ENCODE measurements at regions not wholly inside any gene's neighbourhood (a gene's known extent, or its start where the extent isn't known, plus 50 kb on each side); places are given as distances from the start of the nearest gene placed in this dataset.

DNA sequence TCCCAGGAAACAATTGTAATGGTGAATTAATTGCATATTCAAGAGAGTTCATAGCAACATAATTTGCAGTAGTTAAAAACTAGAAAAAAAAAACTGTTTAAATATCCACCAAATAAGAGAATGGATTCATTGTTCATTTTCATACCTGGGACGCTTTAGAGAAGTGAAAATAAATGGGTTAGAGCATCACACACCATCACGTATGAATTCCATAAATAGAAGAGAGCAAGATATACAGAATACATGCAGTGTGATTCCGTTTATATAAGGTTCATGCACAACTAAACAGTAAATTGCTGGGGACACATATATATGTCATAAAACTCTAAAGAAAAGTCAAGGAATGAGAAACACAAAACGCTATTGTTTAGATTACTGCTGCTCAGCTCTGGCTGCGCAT is 577.0 kb upstream of the KCNMB2 start:
- no peak overlapping the region for H3K23ac ChIP-seq (ENCODE audit: low read length)
- H3K9me3 ChIP-seq (ENCODE audit: insufficient read depth, low read depth, low read length): no peaks in the 10 kb centered on the region
- H3K4me1 ChIP-seq (ENCODE audit: control insufficient read depth in 1 of 2, insufficient read depth in 2 of 2, low read length in 2 of 2): peaks cover 0 to 3% of the 10 kb centered on the region in 2 experiments
- H3K14ac ChIP-seq (ENCODE audit: low read length): no peak overlapping the region
- H2AFZ ChIP-seq (ENCODE audit: insufficient read depth, low read length, poor library complexity): no peak overlapping the region
- H2BK5ac ChIP-seq (ENCODE audit: low read depth, low read length, poor library complexity): no peak overlapping the region
- no peak overlapping the region for H3K4ac ChIP-seq (ENCODE audit: low read depth, low read length)
- H3K27me3 ChIP-seq (ENCODE audit: insufficient read depth, low read length): no peaks in the 10 kb centered on the region
- no peak overlapping the region for H4K91ac ChIP-seq (ENCODE audit: low read depth, low read length)
- no peaks in the 10 kb centered on the region for H3K79me2 ChIP-seq (ENCODE audit: control insufficient read depth, insufficient read depth, low read length, poor library complexity)
- no peak overlapping the region for H2BK120ac ChIP-seq (ENCODE audit: insufficient read depth, low read length, poor library complexity)
- no peak overlapping the region for H4K12ac ChIP-seq (ENCODE audit: low read depth, low read length)
- no peak overlapping the region for H3K27ac ChIP-seq (ENCODE audit: low read depth, low read length)
- H2BK12ac ChIP-seq (ENCODE audit: low read length): no peak overlapping the region
- no peaks in the 10 kb centered on the region for H3K79me1 ChIP-seq (ENCODE audit: low read length)
- no peak overlapping the region for H4K8ac ChIP-seq (ENCODE audit: low read depth, low read length)
- no peak overlapping the region for H2AK5ac ChIP-seq (ENCODE audit: low read length)
- H3K9ac ChIP-seq (ENCODE audit: low read length): no peak overlapping the region
- no peaks in the 10 kb centered on the region for H3K36me3 ChIP-seq (ENCODE audit: control insufficient read depth in 1 of 2, insufficient read depth in 2 of 2, low read length in 2 of 2)
- H3K18ac ChIP-seq (ENCODE audit: low read length): no peak overlapping the region
- no peak overlapping the region for H3K4me3 ChIP-seq (ENCODE audit: low read depth, low read length)
- no CpG with 5 or more reads among the region's 5 CpGs for WGBS (ENCODE audit: extremely low coverage, insufficient coverage, insufficient read length)
- DNase-seq: no peak
- no peak overlapping the region for H3K4me2 ChIP-seq (ENCODE audit: low read length)

GRCh38 chr3:177960014-177960413 is 576.2 kb upstream of the KCNMB2 start:
- Histone ChIP-seq H3K4me1 (ENCODE audit: control insufficient read depth in 1 of 2, insufficient read depth in 2 of 2, low read length in 2 of 2) (peaks cover 0 to 3% of the 10 kb centered on the region in 2 experiments), H3K18ac (ENCODE audit: low read length) (no peak overlapping the region), H3K36me3 (ENCODE audit: control insufficient read depth in 1 of 2, insufficient read depth in 2 of 2, low read length in 2 of 2) (no peaks in the 10 kb centered on the region), H3K4me3 (ENCODE audit: low read depth, low read length) (no peak overlapping the region), H2BK12ac (ENCODE audit: low read length) (no peak overlapping the region), H2AK5ac (ENCODE audit: low read length) (no peak overlapping the region), H3K9ac (ENCODE audit: low read length) (no peak overlapping the region), H3K79me1 (ENCODE audit: low read length) (no peaks in the 10 kb centered on the region), H2BK5ac (ENCODE audit: low read depth, low read length, poor library complexity) (no peak overlapping the region), H2AFZ (ENCODE audit: insufficient read depth, low read length, poor library complexity) (no peak overlapping the region), H3K14ac (ENCODE audit: low read length) (no peak overlapping the region), H3K9me3 (ENCODE audit: insufficient read depth, low read depth, low read length) (no peaks in the 10 kb centered on the region), H3K23ac (ENCODE audit: low read length) (no peak overlapping the region), H3K4me2 (ENCODE audit: low read length) (no peak overlapping the region), H4K8ac (ENCODE audit: low read depth, low read length) (no peak overlapping the region), H2BK120ac (ENCODE audit: insufficient read depth, low read length, poor library complexity) (no peak overlapping the region), H3K27ac (ENCODE audit: low read depth, low read length) (no peak overlapping the region), H3K79me2 (ENCODE audit: control insufficient read depth, insufficient read depth, low read length, poor library complexity) (no peaks in the 10 kb centered on the region), H4K91ac (ENCODE audit: low read depth, low read length) (no peak overlapping the region), H3K27me3 (ENCODE audit: insufficient read depth, low read length) (no peaks in the 10 kb centered on the region), H4K12ac (ENCODE audit: low read depth, low read length) (no peak overlapping the region), H3K4ac (ENCODE audit: low read depth, low read length) (no peak overlapping the region)
- no peak for DNase-seq
- no CpG with 5 or more reads among the region's 2 CpGs for WGBS (ENCODE audit: extremely low coverage, insufficient coverage, insufficient read length)

GRCh38 chr3:177960722-177961121 is 575.5 kb upstream of the KCNMB2 start:
- H3K4me2 ChIP-seq (ENCODE audit: low read length): no peak overlapping the region
- no peaks in the 10 kb centered on the region for H3K9me3 ChIP-seq (ENCODE audit: insufficient read depth, low read depth, low read length)
- H3K4ac ChIP-seq (ENCODE audit: low read depth, low read length): no peak overlapping the region
- no peak overlapping the region for H4K91ac ChIP-seq (ENCODE audit: low read depth, low read length)
- H2BK12ac ChIP-seq (ENCODE audit: low read length): no peak overlapping the region
- no peak overlapping the region for H2BK5ac ChIP-seq (ENCODE audit: low read depth, low read length, poor library complexity)
- H3K27ac ChIP-seq (ENCODE audit: low read depth, low read length): no peak overlapping the region
- H3K14ac ChIP-seq (ENCODE audit: low read length): no peak overlapping the region
- no peaks in the 10 kb centered on the region for H3K27me3 ChIP-seq (ENCODE audit: insufficient read depth, low read length)
- H3K36me3 ChIP-seq (ENCODE audit: control insufficient read depth in 1 of 2, insufficient read depth in 2 of 2, low read length in 2 of 2): no peaks in the 10 kb centered on the region
- no peak overlapping the region for H3K9ac ChIP-seq (ENCODE audit: low read length)
- DNase-seq: no peak
- H4K12ac ChIP-seq (ENCODE audit: low read depth, low read length): no peak overlapping the region
- no peaks in the 10 kb centered on the region for H3K79me2 ChIP-seq (ENCODE audit: control insufficient read depth, insufficient read depth, low read length, poor library complexity)
- H3K23ac ChIP-seq (ENCODE audit: low read length): no peak overlapping the region
- H4K8ac ChIP-seq (ENCODE audit: low read depth, low read length): no peak overlapping the region
- H2AFZ ChIP-seq (ENCODE audit: insufficient read depth, low read length, poor library complexity): no peak overlapping the region
- H2BK120ac ChIP-seq (ENCODE audit: insufficient read depth, low read length, poor library complexity): no peak overlapping the region
- no peaks in the 10 kb centered on the region for H3K79me1 ChIP-seq (ENCODE audit: low read length)
- H3K4me1 ChIP-seq (ENCODE audit: control insufficient read depth in 1 of 2, insufficient read depth in 2 of 2, low read length in 2 of 2): peaks cover 0 to 3% of the 10 kb centered on the region in 2 experiments
- H3K4me3 ChIP-seq (ENCODE audit: low read depth, low read length): no peak overlapping the region
- no peak overlapping the region for H2AK5ac ChIP-seq (ENCODE audit: low read length)
- no peak overlapping the region for H3K18ac ChIP-seq (ENCODE audit: low read length)

- Histone ChIP-seq H3K9ac (ENCODE audit: low read length) (no peak overlapping the region), H2BK12ac (ENCODE audit: low read length) (no peak overlapping the region), H3K14ac (ENCODE audit: low read length) (no peak overlapping the region), H3K18ac (ENCODE audit: low read length) (no peak overlapping the region), H3K27me3 (ENCODE audit: insufficient read depth, low read length) (no peaks in the 10 kb centered on the region), H4K12ac (ENCODE audit: low read depth, low read length) (no peak overlapping the region), H2AFZ (ENCODE audit: insufficient read depth, low read length, poor library complexity) (no peak overlapping the region), H2AK5ac (ENCODE audit: low read length) (no peak overlapping the region), H2BK120ac (ENCODE audit: insufficient read depth, low read length, poor library complexity) (no peak overlapping the region), H3K27ac (ENCODE audit: low read depth, low read length) (no peak overlapping the region), H3K4ac (ENCODE audit: low read depth, low read length) (no peak overlapping the region), H4K91ac (ENCODE audit: low read depth, low read length) (no peak overlapping the region), H3K79me1 (ENCODE audit: low read length) (no peaks in the 10 kb centered on the region), H3K23ac (ENCODE audit: low read length) (no peak overlapping the region), H3K36me3 (ENCODE audit: control insufficient read depth in 1 of 2, insufficient read depth in 2 of 2, low read length in 2 of 2) (no peaks in the 10 kb centered on the region), H3K4me1 (ENCODE audit: control insufficient read depth in 1 of 2, insufficient read depth in 2 of 2, low read length in 2 of 2) (peaks cover 0 to 3% of the 10 kb centered on the region in 2 experiments), H3K4me2 (ENCODE audit: low read length) (no peak overlapping the region), H3K9me3 (ENCODE audit: insufficient read depth, low read depth, low read length) (no peaks in the 10 kb centered on the region), H3K79me2 (ENCODE audit: control insufficient read depth, insufficient read depth, low read length, poor library complexity) (no peaks in the 10 kb centered on the region), H3K4me3 (ENCODE audit: low read depth, low read length) (no peak overlapping the region), H4K8ac (ENCODE audit: low read depth, low read length) (no peak overlapping the region), H2BK5ac (ENCODE audit: low read depth, low read length, poor library complexity) (no peak overlapping the region)
- no peak for DNase-seq
- WGBS (ENCODE audit: extremely low coverage, insufficient coverage, insufficient read length): no CpG with 5 or more reads among the region's 3 CpGs
Observed at GRCh38 chr3:177961784-177962183, 574.5 kb upstream of the KCNMB2 start.

All from trophoblast cell (in vitro differentiated cells and primary cell).